WTC11 (cell line): ENCODE measurements at regions not wholly inside any gene's neighbourhood (a gene's known extent, or its start where the extent isn't known, plus 50 kb on each side); places are given as distances from the start of the nearest gene placed in this dataset.

Experiments
- AR ChIP-seq: fragments of 250-450 bp; sonication (Bioruptor Pico); IDR thresholded peaks from 2 replicates; pipeline ENCODE4 v1.9.0; 2021; ENCODE audit warnings: mild to moderate bottlenecking
- CREB1 ChIP-seq: sonication (generic); formaldehyde crosslinking; IDR thresholded peaks from 2 replicates; pipeline ENCODE4 v1.8.0; 2023; ENCODE audit warnings: mild to moderate bottlenecking, missing genetic modification reagents
- CTCF ChIP-seq: fragments of 200-600 bp; IDR thresholded peaks from 2 replicates; pipeline ENCODE4 v1.8.0; 2022; ENCODE audit warnings: antibody characterized with exemption
- FOXP1 ChIP-seq: sonication (generic); formaldehyde crosslinking; IDR thresholded peaks from 2 replicates; pipeline ENCODE4 v1.8.0; 2022; ENCODE audit warnings: missing genetic modification reagents, mild to moderate bottlenecking, moderate library complexity, borderline replicate concordance
- GTF2I ChIP-seq: fragments of 250-450 bp; sonication (Bioruptor Pico); conservative IDR thresholded peaks from 2 replicates; pipeline ENCODE4 v1.4.0; 2021; ENCODE audit warnings: mild to moderate bottlenecking
- JUN ChIP-seq: sonication (generic); formaldehyde crosslinking; IDR thresholded peaks from 2 replicates; pipeline ENCODE4 v1.8.0; 2023; ENCODE audit warnings: mild to moderate bottlenecking, missing genetic modification reagents
- NR1H2 ChIP-seq: sonication (generic); formaldehyde crosslinking; IDR thresholded peaks from 2 replicates; pipeline ENCODE4 v1.9.0; 2021; ENCODE audit warnings: mild to moderate bottlenecking, moderate library complexity, missing genetic modification reagents
- USF2 ChIP-seq: sonication (generic); formaldehyde crosslinking; IDR thresholded peaks from 2 replicates; pipeline ENCODE4 v1.8.1; 2023; ENCODE audit warnings: mild to moderate bottlenecking, missing genetic modification reagents, moderate library complexity
- TF ChIP-seq, protein P1 (sequence below): sonication (generic); formaldehyde crosslinking; IDR thresholded peaks from 2 replicates; pipeline ENCODE4 v1.8.1; 2022; ENCODE audit warnings: low read depth, missing genetic modification reagents, borderline replicate concordance
- TF ChIP-seq, protein P2 (sequence below): sonication (generic); formaldehyde crosslinking; IDR thresholded peaks from 2 replicates; pipeline ENCODE4 v1.8.1; 2023; ENCODE audit warnings: mild to moderate bottlenecking, missing genetic modification reagents
- TF ChIP-seq, protein P3 (sequence below): fragments of 250-450 bp; sonication (Bioruptor Pico); IDR thresholded peaks from 2 replicates; pipeline ENCODE4 v2.1.2; 2022; ENCODE audit warnings: mild to moderate bottlenecking, moderate library complexity

GRCh38 chr1:98352378-98352777, 309.1 kb upstream of the SNX7 start:
- TF ChIP-seq CTCF: no peak
- TF ChIP-seq JUN (CRISPR knock-in tag): no peak
- TF ChIP-seq AR (CRISPR knock-in tag): no peak
- no peak for TF ChIP-seq CREB1 (CRISPR knock-in tag)
- TF ChIP-seq, protein P1, sequence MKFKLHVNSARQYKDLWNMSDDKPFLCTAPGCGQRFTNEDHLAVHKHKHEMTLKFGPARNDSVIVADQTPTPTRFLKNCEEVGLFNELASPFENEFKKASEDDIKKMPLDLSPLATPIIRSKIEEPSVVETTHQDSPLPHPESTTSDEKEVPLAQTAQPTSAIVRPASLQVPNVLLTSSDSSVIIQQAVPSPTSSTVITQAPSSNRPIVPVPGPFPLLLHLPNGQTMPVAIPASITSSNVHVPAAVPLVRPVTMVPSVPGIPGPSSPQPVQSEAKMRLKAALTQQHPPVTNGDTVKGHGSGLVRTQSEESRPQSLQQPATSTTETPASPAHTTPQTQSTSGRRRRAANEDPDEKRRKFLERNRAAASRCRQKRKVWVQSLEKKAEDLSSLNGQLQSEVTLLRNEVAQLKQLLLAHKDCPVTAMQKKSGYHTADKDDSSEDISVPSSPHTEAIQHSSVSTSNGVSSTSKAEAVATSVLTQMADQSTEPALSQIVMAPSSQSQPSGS: no peak
- no peak for TF ChIP-seq GTF2I
- no peak for TF ChIP-seq NR1H2 (CRISPR knock-in tag)
- no peak for TF ChIP-seq USF2 (CRISPR knock-in tag)
- TF ChIP-seq, protein P2, sequence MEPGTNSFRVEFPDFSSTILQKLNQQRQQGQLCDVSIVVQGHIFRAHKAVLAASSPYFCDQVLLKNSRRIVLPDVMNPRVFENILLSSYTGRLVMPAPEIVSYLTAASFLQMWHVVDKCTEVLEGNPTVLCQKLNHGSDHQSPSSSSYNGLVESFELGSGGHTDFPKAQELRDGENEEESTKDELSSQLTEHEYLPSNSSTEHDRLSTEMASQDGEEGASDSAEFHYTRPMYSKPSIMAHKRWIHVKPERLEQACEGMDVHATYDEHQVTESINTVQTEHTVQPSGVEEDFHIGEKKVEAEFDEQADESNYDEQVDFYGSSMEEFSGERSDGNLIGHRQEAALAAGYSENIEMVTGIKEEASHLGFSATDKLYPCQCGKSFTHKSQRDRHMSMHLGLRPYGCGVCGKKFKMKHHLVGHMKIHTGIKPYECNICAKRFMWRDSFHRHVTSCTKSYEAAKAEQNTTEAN (CRISPR knock-in tag): no peak
- TF ChIP-seq, protein P3, sequence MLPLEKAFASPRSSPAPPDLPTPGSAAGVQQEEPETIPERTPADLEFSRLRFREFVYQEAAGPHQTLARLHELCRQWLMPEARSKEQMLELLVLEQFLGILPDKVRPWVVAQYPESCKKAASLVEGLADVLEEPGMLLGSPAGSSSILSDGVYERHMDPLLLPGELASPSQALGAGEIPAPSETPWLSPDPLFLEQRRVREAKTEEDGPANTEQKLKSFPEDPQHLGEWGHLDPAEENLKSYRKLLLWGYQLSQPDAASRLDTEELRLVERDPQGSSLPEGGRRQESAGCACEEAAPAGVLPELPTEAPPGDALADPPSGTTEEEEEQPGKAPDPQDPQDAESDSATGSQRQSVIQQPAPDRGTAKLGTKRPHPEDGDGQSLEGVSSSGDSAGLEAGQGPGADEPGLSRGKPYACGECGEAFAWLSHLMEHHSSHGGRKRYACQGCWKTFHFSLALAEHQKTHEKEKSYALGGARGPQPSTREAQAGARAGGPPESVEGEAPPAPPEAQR (CRISPR knock-in tag): no peak
- TF ChIP-seq FOXP1 (CRISPR knock-in tag): no peak
